ENCODE measurements at regions not wholly inside any gene's neighbourhood (a gene's known extent, or its start where the extent isn't known, plus 50 kb on each side); places are given as distances from the start of the nearest gene placed in this dataset.

DNA sequence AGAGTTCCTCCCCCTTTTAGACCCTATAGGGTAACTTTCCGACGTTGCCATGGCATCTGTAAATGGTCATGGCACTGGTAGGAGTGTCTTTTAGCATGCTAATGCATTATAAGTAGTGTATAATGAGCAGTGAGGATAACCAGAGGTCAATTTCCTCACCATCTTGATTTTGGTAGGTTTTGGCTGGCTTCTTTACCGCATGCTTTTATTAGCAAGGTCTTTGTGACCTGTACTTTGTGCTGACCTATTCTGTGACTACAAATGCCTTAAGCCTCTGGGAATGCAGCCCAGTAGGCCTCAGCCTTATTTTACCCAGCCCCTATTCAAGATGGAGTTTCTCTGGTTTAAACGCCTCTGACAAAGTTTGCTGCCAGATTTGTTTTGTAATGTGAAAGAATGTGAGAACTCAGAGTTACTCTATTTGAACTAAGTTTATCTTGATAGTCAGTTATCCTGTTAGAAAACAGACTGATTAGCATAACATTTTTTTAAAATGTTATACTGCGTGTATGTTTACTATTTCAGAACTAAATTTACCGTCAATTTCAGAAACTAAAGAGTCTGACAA, 111.3 kb upstream of the PRSS16 start:
- TF ChIP-seq, protein P1, sequence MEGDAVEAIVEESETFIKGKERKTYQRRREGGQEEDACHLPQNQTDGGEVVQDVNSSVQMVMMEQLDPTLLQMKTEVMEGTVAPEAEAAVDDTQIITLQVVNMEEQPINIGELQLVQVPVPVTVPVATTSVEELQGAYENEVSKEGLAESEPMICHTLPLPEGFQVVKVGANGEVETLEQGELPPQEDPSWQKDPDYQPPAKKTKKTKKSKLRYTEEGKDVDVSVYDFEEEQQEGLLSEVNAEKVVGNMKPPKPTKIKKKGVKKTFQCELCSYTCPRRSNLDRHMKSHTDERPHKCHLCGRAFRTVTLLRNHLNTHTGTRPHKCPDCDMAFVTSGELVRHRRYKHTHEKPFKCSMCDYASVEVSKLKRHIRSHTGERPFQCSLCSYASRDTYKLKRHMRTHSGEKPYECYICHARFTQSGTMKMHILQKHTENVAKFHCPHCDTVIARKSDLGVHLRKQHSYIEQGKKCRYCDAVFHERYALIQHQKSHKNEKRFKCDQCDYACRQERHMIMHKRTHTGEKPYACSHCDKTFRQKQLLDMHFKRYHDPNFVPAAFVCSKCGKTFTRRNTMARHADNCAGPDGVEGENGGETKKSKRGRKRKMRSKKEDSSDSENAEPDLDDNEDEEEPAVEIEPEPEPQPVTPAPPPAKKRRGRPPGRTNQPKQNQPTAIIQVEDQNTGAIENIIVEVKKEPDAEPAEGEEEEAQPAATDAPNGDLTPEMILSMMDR (IDR thresholded peaks at IDR 0.05; ENCODE audit: low read length) = no peak
- TF ChIP-seq EZH2 (IDR thresholded peaks at IDR 0.05; ENCODE audit: borderline replicate concordance, low read length) = no peak

Measured in OCI-LY1 (cell line).